ENCODE measurements at regions not wholly inside any gene's neighbourhood (a gene's known extent, or its start where the extent isn't known, plus 50 kb on each side); places are given as distances from the start of the nearest gene placed in this dataset.
"Not testable (repeated sequence)": the region's sequence is repeated elsewhere in the genome, so short reads cannot be mapped to it uniquely, and the experiment has no call there.

- no peak for DNase-seq
Observed at GRCh38 chr5:19143935-19144334, 844.1 kb downstream of the CDH18 start.

- DNase-seq, result no peak
Observed at GRCh38 chr5:19169426-19169825, 818.6 kb downstream of the CDH18 start.

- DNase-seq, result peak; percentile 65
Observed at GRCh38 chr5:19172926-19173470, 815.0 kb downstream of the CDH18 start.

GRCh38 chr5:19175776-19176570 lies 812.0 kb downstream of the CDH18 start:
- DNase-seq, result peak; percentile 93

- DNase-seq, result peak; percentile 84
Observed at GRCh38 chr5:19179571-19179970, 808.4 kb downstream of the CDH18 start.

- DNase-seq, result no peak
Observed at GRCh38 chr5:19189176-19189575, 798.8 kb downstream of the CDH18 start.

GRCh38 chr5:19193631-19194030 lies 794.4 kb downstream of the CDH18 start:
- no peak for DNase-seq

GRCh38 chr5:19196631-19197030 lies 791.4 kb downstream of the CDH18 start:
- DNase-seq, result no peak

- DNase-seq, result no peak
Observed at GRCh38 chr5:19200251-19200650, 787.7 kb downstream of the CDH18 start.

GRCh38 chr5:19208397-19208796 lies 779.6 kb downstream of the CDH18 start:
- no peak for DNase-seq

GRCh38 chr5:19210886-19211285 lies 777.1 kb downstream of the CDH18 start:
- no peak for DNase-seq

GRCh38 chr5:19229179-19229835 lies 758.7 kb downstream of the CDH18 start:
- peak; percentile 30 for DNase-seq

- DNase-seq, result no peak
Observed at GRCh38 chr5:19233573-19233972, 754.4 kb downstream of the CDH18 start.

GRCh38 chr5:19235101-19235584 lies 752.9 kb downstream of the CDH18 start:
- no peak for DNase-seq

GRCh38 chr5:19240170-19240569 lies 747.8 kb downstream of the CDH18 start:
- DNase-seq, result no peak

GRCh38 chr5:19241690-19242089 lies 746.3 kb downstream of the CDH18 start:
- no peak for DNase-seq

- not testable (repeated sequence) for DNase-seq
Observed at GRCh38 chr5:19246191-19246590, 741.8 kb downstream of the CDH18 start.

GRCh38 chr5:19247302-19247701 lies 740.7 kb downstream of the CDH18 start:
- no peak for DNase-seq

GRCh38 chr5:19256036-19256435 lies 732.0 kb downstream of the CDH18 start:
- peak; percentile 44 for DNase-seq

- no peak for DNase-seq
Observed at GRCh38 chr5:19258686-19259085, 729.3 kb downstream of the CDH18 start.

- DNase-seq, result no peak
Observed at GRCh38 chr5:19261879-19262278, 726.1 kb downstream of the CDH18 start.

GRCh38 chr5:19264821-19265220 lies 723.2 kb downstream of the CDH18 start:
- DNase-seq, result no peak

- DNase-seq, result peak; percentile 79
Observed at GRCh38 chr5:19266791-19267190, 721.2 kb downstream of the CDH18 start.

- peak; percentile 89 for DNase-seq
Observed at GRCh38 chr5:19270153-19270552, 717.8 kb downstream of the CDH18 start.
